NCI-H1417 treated with DMSO at 0.1 percent for 48 hours (cell line): ENCODE measurements at regions not wholly inside any gene's neighbourhood (a gene's known extent, or its start where the extent isn't known, plus 50 kb on each side); places are given as distances from the start of the nearest gene placed in this dataset.
"Not testable (repeated sequence)": the region's sequence is repeated elsewhere in the genome, so short reads cannot be mapped to it uniquely, and the experiment has no call there.

Experiments used
- DNase-seq: peaks from one replicate; lab custom pipeline; 2025; lab: John Stamatoyannopoulos, UW

- DNase-seq = not testable (repeated sequence)
Measured at GRCh38 chr22:25456300-25457043, 108.0 kb upstream of the GRK3 start.

GRCh38 chr22:25458631-25459030 lies 105.8 kb upstream of the GRK3 start:
- DNase-seq = not testable (repeated sequence)

- not testable (repeated sequence) for DNase-seq
Measured at GRCh38 chr22:25460682-25461081, 103.8 kb upstream of the GRK3 start.

- DNase-seq = no peak
Measured at GRCh38 chr22:25461301-25461700, 103.2 kb upstream of the GRK3 start.

- not testable (repeated sequence) for DNase-seq
Measured at GRCh38 chr22:25462474-25463346, 101.8 kb upstream of the GRK3 start.

- DNase-seq = not testable (repeated sequence)
Measured at GRCh38 chr22:25463347-25463628, 101.2 kb upstream of the GRK3 start.

GRCh38 chr22:25464326-25464725 lies 100.1 kb upstream of the GRK3 start:
- not testable (repeated sequence) for DNase-seq

- DNase-seq = no peak
Measured at GRCh38 chr22:25465949-25466348, 98.5 kb upstream of the GRK3 start.

- no peak for DNase-seq
Measured at GRCh38 chr22:25472382-25472781, 92.1 kb upstream of the GRK3 start.

- DNase-seq = peak; percentile 63
Measured at GRCh38 chr22:25475257-25476022, 89.0 kb upstream of the GRK3 start.

- DNase-seq = no peak
Measured at GRCh38 chr22:25477358-25477757, 87.1 kb upstream of the GRK3 start.

GRCh38 chr22:25478111-25478510 lies 86.4 kb upstream of the GRK3 start:
- DNase-seq = no peak

- DNase-seq = no peak
Measured at GRCh38 chr22:25478528-25478927, 85.9 kb upstream of the GRK3 start.

- not testable (repeated sequence) for DNase-seq
Measured at GRCh38 chr22:25480868-25481267, 83.6 kb upstream of the GRK3 start.

GRCh38 chr22:25482091-25482760 lies 82.2 kb upstream of the GRK3 start:
- DNase-seq = no peak

- DNase-seq = no peak
Measured at GRCh38 chr22:25482868-25483639, 81.4 kb upstream of the GRK3 start.

- no peak for DNase-seq
Measured at GRCh38 chr22:25483931-25484330, 80.5 kb upstream of the GRK3 start.

GRCh38 chr22:25484521-25485315 lies 79.8 kb upstream of the GRK3 start:
- no peak for DNase-seq

- DNase-seq = no peak
Measured at GRCh38 chr22:25485626-25486545, 78.6 kb upstream of the GRK3 start.
